Calu3 (cell line): ENCODE measurements at regions not wholly inside any gene's neighbourhood (a gene's known extent, or its start where the extent isn't known, plus 50 kb on each side); places are given as distances from the start of the nearest gene placed in this dataset.
"Not testable (repeated sequence)": the region's sequence is repeated elsewhere in the genome, so short reads cannot be mapped to it uniquely, and the experiment has no call there.

Source experiments
- BruUV-seq: library from RNA; stranded (reverse); fragments of 400-500 nt; replicated peaks from 2 replicates; lab custom pipeline; 2021; lab: Mats Ljungman, UMichigan
- CTCF ChIA-PET: fragments of 300-600 bp; sonication (Branson Sonifier 250); formaldehyde crosslinking; loops from one replicate; lab custom pipeline; 2022; ENCODE audit warnings: antibody characterized with exemption; lab: Charles Lee
- DNase-seq: peaks from one replicate; pipeline ENCODE4 v3.0.0; 2022
- H3K27ac Mint-ChIP-seq: one replicate; pipeline ENCODE4 v1.8.0; 2022; ENCODE audit warnings: mixed read lengths; ENCODE audit not compliant: unreplicated experiment
- H3K27me3 Mint-ChIP-seq: one replicate; pipeline ENCODE4 v1.8.0; 2022; ENCODE audit warnings: mixed read lengths; ENCODE audit not compliant: unreplicated experiment
- H3K36me3 Mint-ChIP-seq: one replicate; pipeline ENCODE4 v1.8.0; 2022; ENCODE audit warnings: mild to moderate bottlenecking, moderate library complexity, mixed read lengths; ENCODE audit not compliant: insufficient read depth, unreplicated experiment
- H3K4me1 Mint-ChIP-seq: one replicate; pipeline ENCODE4 v1.8.0; 2022; ENCODE audit warnings: mild to moderate bottlenecking, low read depth, mixed read lengths; ENCODE audit not compliant: unreplicated experiment
- H3K4me3 Mint-ChIP-seq: one replicate; pipeline ENCODE4 v1.8.0; 2022; ENCODE audit warnings: mild to moderate bottlenecking, low read depth, moderate library complexity, mixed read lengths; ENCODE audit not compliant: unreplicated experiment
- H3K9me3 Mint-ChIP-seq: one replicate; pipeline ENCODE4 v1.8.0; 2022; ENCODE audit warnings: low read depth, mixed read lengths; ENCODE audit not compliant: unreplicated experiment
- CTCF ChIP-seq: fragments of 200-600 bp; IDR thresholded peaks from one replicate; pipeline ENCODE4 v1.8.0; 2022; ENCODE audit warnings: antibody characterized with exemption; ENCODE audit not compliant: unreplicated experiment
- intact Hi-C: fragments of 100-400 bp; cut with micrococcal nuclease; formaldehyde crosslinking; loops from one replicate; pipeline ENCODE4 v1.10.0; 2022; ENCODE audit not compliant: unreplicated experiment

- H3K36me3 Mint-ChIP-seq, result no peaks in the 10 kb centered on the region
- no peaks in the 10 kb centered on the region for H3K27me3 Mint-ChIP-seq
- H3K4me3 Mint-ChIP-seq, result no peak overlapping the region
- no peaks in the 10 kb centered on the region for H3K9me3 Mint-ChIP-seq
- no peak for TF ChIP-seq CTCF
- BruUV-seq, result no TSS peak
- intact Hi-C loops, result no loop called here
- H3K4me1 Mint-ChIP-seq, result no peaks in the 10 kb centered on the region
- no peak overlapping the region for H3K27ac Mint-ChIP-seq
- DNase-seq, result peak; percentile 36
- CTCF ChIA-PET, result interaction anchor here (0.7 kb wide), 1 partner anchor 60 kb away, joined by 3 read pairs; no protein-coding TSS in a partner anchor
These were observed 120.3 kb upstream of the SPATA31C2 start for GRCh38 chr9:88258601-88259000.

- Mint-ChIP-seq H3K36me3 (no peaks in the 10 kb centered on the region), H3K4me1 (no peaks in the 10 kb centered on the region), H3K27me3 (no peaks in the 10 kb centered on the region), H3K4me3 (no peak overlapping the region), H3K9me3 (no peaks in the 10 kb centered on the region), H3K27ac (no peak overlapping the region)
- BruUV-seq, result no TSS peak
- TF ChIP-seq CTCF, result no peak
- intact Hi-C loops, result no loop called here
- DNase-seq, result no peak
- CTCF ChIA-PET, result interaction anchor here (0.7 kb wide), 2 partner anchors 60 to 320 kb away, joined by 3 to 9 read pairs; no protein-coding TSS in a partner anchor
These were observed 119.7 kb upstream of the SPATA31C2 start for GRCh38 chr9:88258024-88258423.

GRCh38 chr9:88256216-88256615 lies 117.9 kb upstream of the SPATA31C2 start:
- Mint-ChIP-seq H3K9me3 (no peaks in the 10 kb centered on the region), H3K4me3 (no peak overlapping the region), H3K4me1 (no peaks in the 10 kb centered on the region), H3K27ac (no peak overlapping the region), H3K27me3 (no peaks in the 10 kb centered on the region), H3K36me3 (no peaks in the 10 kb centered on the region)
- no TSS peak for BruUV-seq
- no peak for DNase-seq
- TF ChIP-seq CTCF, result no peak
- CTCF ChIA-PET, result interaction anchor here (0.7 kb wide), 1 partner anchor 40 kb away, joined by 3 read pairs; no protein-coding TSS in a partner anchor
- intact Hi-C loops, result no loop called here

- H3K36me3 Mint-ChIP-seq, CTCF ChIA-PET, H3K4me3 Mint-ChIP-seq, H3K9me3 Mint-ChIP-seq, H3K4me1 Mint-ChIP-seq, H3K27me3 Mint-ChIP-seq, H3K27ac Mint-ChIP-seq, intact Hi-C loops, BruUV-seq: not testable (repeated sequence)
- peak; percentile 49 for DNase-seq
These were observed 117.5 kb upstream of the SPATA31C2 start for GRCh38 chr9:88255806-88256205.

GRCh38 chr9:88251903-88252302 lies 113.6 kb upstream of the SPATA31C2 start:
- DNase-seq, result no peak
- intact Hi-C loops, result no loop called here
- CTCF ChIA-PET, result no interaction called here

More at GRCh38 chr9:88251903-88252302, 113.6 kb upstream of the SPATA31C2 start:
- BruUV-seq, result no TSS peak
- Mint-ChIP-seq H3K36me3 (no peaks in the 10 kb centered on the region), H3K4me1 (no peaks in the 10 kb centered on the region), H3K9me3 (peaks cover 15% of the 10 kb centered on the region), H3K4me3 (no peak overlapping the region), H3K27me3 (peaks cover 16% of the 10 kb centered on the region), H3K27ac (no peak overlapping the region)
- TF ChIP-seq CTCF, result no peak
